ENCODE measurements at regions not wholly inside any gene's neighbourhood (a gene's known extent, or its start where the extent isn't known, plus 50 kb on each side); places are given as distances from the start of the nearest gene placed in this dataset.

- no peak for DNase-seq
These were observed 58.5 kb downstream of the MAIP1 start for GRCh38 chr2:200013906-200014305.

GRCh38 chr2:200021449-200022114 is 66.2 kb downstream of the MAIP1 start:
- DNase-seq = no peak

- DNase-seq = no peak
These were observed 67.1 kb downstream of the MAIP1 start for GRCh38 chr2:200022511-200022910.

- DNase-seq = no peak
These were observed 68.2 kb downstream of the MAIP1 start for GRCh38 chr2:200023570-200023969.

GRCh38 chr2:200025717-200026116 is 70.3 kb downstream of the MAIP1 start:
- DNase-seq = no peak

- peak; percentile 14 for DNase-seq
These were observed 71.2 kb downstream of the MAIP1 start for GRCh38 chr2:200026332-200027230.

GRCh38 chr2:200028998-200029397 is 73.6 kb downstream of the MAIP1 start:
- no peak for DNase-seq

- no peak for DNase-seq
These were observed 77.5 kb downstream of the MAIP1 start for GRCh38 chr2:200032895-200033294.

GRCh38 chr2:200033929-200034328 is 78.5 kb downstream of the MAIP1 start:
- DNase-seq = no peak

GRCh38 chr2:200034816-200035215 is 79.4 kb downstream of the MAIP1 start:
- no peak for DNase-seq

GRCh38 chr2:200039724-200040650 is 84.6 kb downstream of the MAIP1 start:
- DNase-seq = peak; percentile 59

- DNase-seq = no peak
These were observed 85.4 kb downstream of the MAIP1 start for GRCh38 chr2:200040831-200041230.

- no peak for DNase-seq
These were observed 86.3 kb downstream of the MAIP1 start for GRCh38 chr2:200041639-200042038.

GRCh38 chr2:200042102-200042735 is 86.8 kb downstream of the MAIP1 start:
- DNase-seq = peak; percentile 78

- peak; percentile 60 for DNase-seq
These were observed 87.6 kb downstream of the MAIP1 start for GRCh38 chr2:200042944-200043343.

- no peak for DNase-seq
These were observed 89.1 kb downstream of the MAIP1 start for GRCh38 chr2:200044453-200044852.

- DNase-seq = no peak
These were observed 93.0 kb downstream of the MAIP1 start for GRCh38 chr2:200048421-200048820.

GRCh38 chr2:200049086-200049485 is 93.7 kb downstream of the MAIP1 start:
- DNase-seq = no peak

- no peak for DNase-seq
These were observed 95.7 kb downstream of the MAIP1 start for GRCh38 chr2:200050921-200051610.

- peak; percentile 8 for DNase-seq
These were observed 96.2 kb downstream of the MAIP1 start for GRCh38 chr2:200051611-200051945.

- DNase-seq = no peak
These were observed 97.2 kb downstream of the MAIP1 start for GRCh38 chr2:200052627-200053026.

Data from EL (cell line).